Right cardiac atrium (tissue), 5 donors: ENCODE measurements at regions not wholly inside any gene's neighbourhood (a gene's known extent, or its start where the extent isn't known, plus 50 kb on each side); places are given as distances from the start of the nearest gene placed in this dataset.
A peak's percentile ranks its signal among the peaks of the same experiment; 100 is the strongest.
"Not testable (repeated sequence)": the region's sequence is repeated elsewhere in the genome, so short reads cannot be mapped to it uniquely, and the experiment has no call there.

Experiments
- ATAC-seq, 2 donors: fragments of 200-7000 bp; cut with Tn5 transposase; one replicate each; pipeline versions ENCODE4 v1.8.0 to v1.9.1; 2020; ENCODE audit warnings: moderate library complexity in 2 of 2, mild to moderate bottlenecking in 1 of 2
- DNase-seq, 3 donors: peaks; one replicate each; pipeline ENCODE4 v3.0.0-alpha.2; 2020
- H3K27ac ChIP-seq: one replicate; pipeline ENCODE4 v1.5.1; 2013; ENCODE audit warnings: mild to moderate bottlenecking, low read length, control low read depth, moderate library complexity
- H3K27me3 ChIP-seq: one replicate; pipeline ENCODE4 v1.6.1; 2013; ENCODE audit not compliant: control insufficient read depth, insufficient read depth
- H3K4me1 ChIP-seq: one replicate; pipeline ENCODE4 v1.6.1; 2013; ENCODE audit warnings: low read length; ENCODE audit not compliant: control insufficient read depth, insufficient read depth
- H3K4me3 ChIP-seq: one replicate; pipeline ENCODE4 v1.5.1; 2013; ENCODE audit warnings: low read length, control low read depth
- H3K9me3 ChIP-seq: one replicate; pipeline ENCODE4 v1.6.1; 2013; ENCODE audit warnings: low read length; ENCODE audit not compliant: control insufficient read depth
- WGBS: extraction: QIAGEN DNeasy Blood & Tissue Kit; methylation state at CpG from one replicate; pipeline ENCODE4 v1.1.7; 2013; 5-methylcytosine and 5-hydroxymethylcytosine counted together
- intact Hi-C, 4 donors: fragments of 100-400 bp; cut with DNase I; formaldehyde crosslinking; loops; one replicate each; pipeline versions ENCODE4 v1.11.0 to v1.14.0; 2022 to 2023
- donor health status: healthy with polysubstance abuse.
- donor health status: DM: no; HTN: yes; CAD: no.
- donor health status: DM: no; HTN: no; CAD: no.
- donor health status: DM: no; HTN: yes; CAD: no; lungs with severe emphysema.
- donor health status: DM: yes; HTN: yes; CAD: no.

DNA sequence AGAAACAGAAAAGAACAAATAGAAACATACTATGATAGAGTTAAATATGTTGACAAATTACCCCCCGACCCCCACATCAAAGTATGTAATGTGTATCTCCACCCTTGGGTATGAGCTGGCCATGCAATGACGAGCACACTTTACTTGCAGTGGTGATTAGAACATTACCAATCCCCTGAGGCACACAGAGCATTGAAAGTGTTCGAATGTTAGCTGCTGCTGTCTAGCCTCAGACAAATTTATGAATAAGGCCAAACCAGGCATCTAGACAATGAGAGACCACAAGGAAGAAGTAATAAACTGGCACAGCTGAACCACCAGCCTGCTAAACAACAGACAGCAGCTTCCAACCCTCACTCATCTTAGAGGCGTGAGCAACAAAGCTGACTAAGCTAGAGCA, 380.5 kb downstream of the DSEL start:
- ATAC-seq, result no peak

DNA sequence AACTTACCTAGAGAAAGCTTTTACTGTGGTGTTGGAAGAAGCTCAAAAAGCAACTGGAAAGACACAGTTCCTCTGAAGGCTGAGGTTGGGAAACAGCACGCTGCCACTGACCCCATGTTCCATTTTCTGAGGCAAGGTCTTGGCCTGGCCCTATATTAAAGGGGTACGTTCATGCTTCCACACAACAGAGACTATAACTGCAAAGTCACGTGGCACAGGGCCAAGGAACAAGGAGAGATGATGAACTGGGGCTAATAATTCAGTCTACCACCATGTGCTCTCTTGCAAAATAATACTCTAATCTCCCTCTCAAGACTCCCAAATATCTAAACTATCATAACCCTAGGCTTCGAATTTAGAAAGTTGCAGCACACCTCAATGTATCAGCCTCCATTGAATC, 381.6 kb downstream of the DSEL start:
- Histone ChIP-seq H3K27me3 (no peaks in the 10 kb centered on the region), H3K4me1 (no peaks in the 10 kb centered on the region), H3K4me3 (no peak overlapping the region), H3K27ac (no peak overlapping the region), H3K9me3 (no peaks in the 10 kb centered on the region)
- WGBS, result 72% methylated on average over 4 of the region's 4 CpGs
- ATAC-seq, result no peak
- peak in 1 of 3 donors; percentile 34 for DNase-seq
- intact Hi-C loops, result no loop called here

More for the DNA sequence above, 380.5 kb downstream of the DSEL start:
- H3K4me3 ChIP-seq, result no peak overlapping the region
- no peak overlapping the region for H3K27ac ChIP-seq
- no peaks in the 10 kb centered on the region for H3K4me1 ChIP-seq
- 55% methylated on average over 4 of the region's 4 CpGs for WGBS
- no peak for DNase-seq
- H3K27me3 ChIP-seq, result no peaks in the 10 kb centered on the region
- no peaks in the 10 kb centered on the region for H3K9me3 ChIP-seq
- intact Hi-C loops, result no loop called here

DNA sequence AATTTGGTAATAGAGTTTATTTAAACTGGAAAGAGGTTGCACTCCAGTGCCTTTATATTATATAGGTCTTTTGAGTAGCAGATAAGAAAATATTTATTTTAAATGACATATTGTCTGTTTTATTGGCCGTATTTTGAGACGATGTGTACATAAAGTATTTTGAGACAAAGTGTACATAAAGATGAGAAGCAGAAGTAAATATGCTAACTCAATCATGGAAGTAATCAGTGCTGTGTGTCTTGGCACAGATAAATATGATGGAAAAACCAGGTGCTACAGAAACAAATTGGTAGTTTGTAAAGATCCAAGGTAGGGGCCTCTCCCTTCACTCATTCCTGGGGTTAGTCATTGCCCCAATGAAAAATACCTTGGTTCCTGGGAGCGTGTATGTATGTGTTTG, 382.9 kb downstream of the DSEL start:
- no peak overlapping the region for H3K4me3 ChIP-seq
- ATAC-seq (no peak), DNase-seq (no peak)
- WGBS, result 64% methylated on average over 3 of the region's 3 CpGs
- H3K27ac ChIP-seq, result no peak overlapping the region
- H3K9me3 ChIP-seq, result no peaks in the 10 kb centered on the region
- intact Hi-C loops, result no loop called here
- no peaks in the 10 kb centered on the region for H3K27me3 ChIP-seq
- no peaks in the 10 kb centered on the region for H3K4me1 ChIP-seq

- no peaks in the 10 kb centered on the region for H3K4me1 ChIP-seq
- intact Hi-C loops, result no loop called here
- ATAC-seq, result no peak
- H3K27ac ChIP-seq, result no peak overlapping the region
- no peaks in the 10 kb centered on the region for H3K27me3 ChIP-seq
- no peak for DNase-seq
- H3K9me3 ChIP-seq, result no peaks in the 10 kb centered on the region
- WGBS, result 78% methylated on average over 2 of the region's 2 CpGs
- no peak overlapping the region for H3K4me3 ChIP-seq
Observed at GRCh38 chr18:67132919-67133318, 383.6 kb downstream of the DSEL start.

- no peaks in the 10 kb centered on the region for H3K27me3 ChIP-seq
- no peak overlapping the region for H3K4me3 ChIP-seq
- intact Hi-C loops, result no loop called here
- WGBS, result 86% methylated on average over 1 of the region's 1 CpG
- H3K27ac ChIP-seq, result no peak overlapping the region
- H3K9me3 ChIP-seq, result no peaks in the 10 kb centered on the region
- no peaks in the 10 kb centered on the region for H3K4me1 ChIP-seq
- DNase-seq (no peak), ATAC-seq (no peak)
Observed at GRCh38 chr18:67131498-67131897, 385.0 kb downstream of the DSEL start.

GRCh38 chr18:67126751-67127150, 389.8 kb downstream of the DSEL start:
- H3K27me3 ChIP-seq, H3K9me3 ChIP-seq, ATAC-seq, H3K27ac ChIP-seq, H3K4me1 ChIP-seq, H3K4me3 ChIP-seq, intact Hi-C loops: not testable (repeated sequence)
- peak in 1 of 3 donors; percentile 40 for DNase-seq
- WGBS, result 95% methylated on average over 25 of the region's 32 CpGs

GRCh38 chr18:67123901-67124300, 392.6 kb downstream of the DSEL start:
- Histone ChIP-seq H3K4me1 (no peaks in the 10 kb centered on the region), H3K27me3 (no peaks in the 10 kb centered on the region), H3K27ac (no peak overlapping the region), H3K9me3 (no peaks in the 10 kb centered on the region), H3K4me3 (no peak overlapping the region)
- 89% methylated on average over 1 of the region's 1 CpG for WGBS
- no peak for ATAC-seq
- intact Hi-C loops, result no loop called here
- DNase-seq, result no peak

- Histone ChIP-seq H3K27ac (no peak overlapping the region), H3K4me3 (no peak overlapping the region), H3K9me3 (no peaks in the 10 kb centered on the region), H3K4me1 (no peaks in the 10 kb centered on the region), H3K27me3 (no peaks in the 10 kb centered on the region)
- no peak for ATAC-seq
- DNase-seq, result no peak
- intact Hi-C loops, result no loop called here
Observed at GRCh38 chr18:67117804-67118203, 398.7 kb downstream of the DSEL start.

DNA sequence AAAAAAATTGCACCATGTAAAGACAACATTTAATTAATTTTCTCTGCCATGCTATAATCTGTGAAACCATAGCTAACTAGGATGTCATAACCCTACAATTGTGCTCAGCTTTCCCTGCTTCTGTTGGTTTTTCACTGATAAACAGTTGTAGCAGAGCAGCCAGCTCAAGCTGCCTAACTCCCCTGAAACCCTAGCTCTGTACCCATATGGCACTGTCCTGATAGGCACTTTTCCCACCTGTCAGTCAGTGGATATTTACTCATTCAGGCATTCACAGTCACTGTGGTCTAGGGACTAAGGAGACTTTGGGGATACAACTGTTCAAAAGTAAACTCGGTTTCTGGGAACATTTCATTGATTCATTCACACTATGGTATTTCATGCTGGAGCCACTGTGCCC, 407.0 kb downstream of the DSEL start:
- H3K4me1 ChIP-seq, result no peaks in the 10 kb centered on the region
- DNase-seq (no peak), ATAC-seq (no peak)
- no peaks in the 10 kb centered on the region for H3K27me3 ChIP-seq
- H3K4me3 ChIP-seq, result no peak overlapping the region
- H3K9me3 ChIP-seq, result no peaks in the 10 kb centered on the region
- 65% methylated on average over 1 of the region's 1 CpG for WGBS
- intact Hi-C loops, result loop anchor here in 1 of 4 donors (10.0 kb wide), 1 partner anchor 85 kb away; no protein-coding TSS in a partner anchor
- no peak overlapping the region for H3K27ac ChIP-seq

GRCh38 chr18:67108894-67109293, 407.6 kb downstream of the DSEL start:
- WGBS, result 65% methylated on average over 3 of the region's 3 CpGs
- intact Hi-C loops, result loop anchor here in 1 of 4 donors (10.0 kb wide), 1 partner anchor 86 kb away; no protein-coding TSS in a partner anchor
- ATAC-seq (no peak), DNase-seq (no peak)
- Histone ChIP-seq H3K27ac (no peak overlapping the region), H3K4me1 (no peaks in the 10 kb centered on the region), H3K27me3 (no peaks in the 10 kb centered on the region), H3K4me3 (no peak overlapping the region), H3K9me3 (no peaks in the 10 kb centered on the region)

DNA sequence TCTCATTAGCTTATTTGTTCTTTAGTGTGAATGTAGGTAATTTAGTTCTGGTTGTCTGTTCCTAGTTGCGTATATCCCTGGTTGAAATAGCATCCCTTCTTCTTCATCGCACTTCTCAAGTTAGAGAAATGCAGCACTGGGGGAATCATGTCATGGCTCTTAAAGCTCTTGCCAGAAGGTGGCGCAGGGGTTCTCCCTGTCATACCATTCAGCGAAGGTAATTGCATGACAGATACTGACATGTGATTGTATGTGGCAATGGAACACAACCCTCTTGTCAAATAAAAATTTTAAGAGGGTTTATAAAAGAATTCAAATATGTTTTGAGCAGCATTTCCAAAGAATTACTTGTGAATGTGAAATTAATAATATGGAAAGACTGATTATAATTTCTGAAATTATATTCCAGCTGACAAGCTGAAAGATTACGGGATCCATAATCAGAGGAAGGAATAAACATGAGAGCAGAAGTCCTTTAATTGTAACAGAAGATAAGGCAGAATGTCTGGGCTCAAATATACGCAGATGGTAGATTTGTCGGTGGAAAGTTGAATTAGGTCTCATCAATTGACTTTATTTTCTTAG, 411.7 kb downstream of the DSEL start:
- ATAC-seq (peak; percentile 81 to 82), DNase-seq (peak; percentile 43 to 80 (median 47))
- no peaks in the 10 kb centered on the region for H3K27me3 ChIP-seq
- intact Hi-C loops, result loop anchor here in 2 of 4 donors (5.0 to 10.0 kb wide), 2 partner anchors 90 to 98 kb away; no protein-coding TSS in a partner anchor
- H3K9me3 ChIP-seq, result no peaks in the 10 kb centered on the region
- no peak overlapping the region for H3K27ac ChIP-seq
- H3K4me1 ChIP-seq, result no peaks in the 10 kb centered on the region
- 30% methylated on average over 7 of the region's 7 CpGs for WGBS
- H3K4me3 ChIP-seq, result no peak overlapping the region

DNA sequence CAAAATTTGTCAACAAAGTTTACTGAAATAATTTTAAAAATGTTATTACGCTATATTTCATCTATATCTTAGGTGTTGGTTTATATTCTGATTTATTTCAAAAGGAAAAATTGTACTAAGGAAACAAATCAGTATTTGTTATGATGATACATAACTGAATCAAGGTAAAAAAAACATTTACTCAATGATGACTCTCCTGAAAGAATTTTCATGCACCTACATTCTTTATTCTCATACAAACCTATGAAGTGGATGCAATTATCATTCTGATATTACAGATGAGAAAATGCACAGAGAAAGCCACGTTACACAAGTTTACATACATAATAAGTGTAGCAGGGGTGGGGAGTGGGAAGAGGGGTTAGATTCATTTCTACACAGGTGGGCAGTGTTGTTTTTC, 422.4 kb downstream of the DSEL start:
- intact Hi-C loops, result no loop called here
- ATAC-seq (no peak), DNase-seq (no peak)
- Histone ChIP-seq H3K27me3 (no peaks in the 10 kb centered on the region), H3K4me3 (no peak overlapping the region), H3K27ac (no peak overlapping the region), H3K4me1 (no peaks in the 10 kb centered on the region), H3K9me3 (no peaks in the 10 kb centered on the region)
- WGBS, result 80% methylated on average over 2 of the region's 2 CpGs
